Epithelial cell of esophagus (primary cell): ENCODE measurements at regions not wholly inside any gene's neighbourhood (a gene's known extent, or its start where the extent isn't known, plus 50 kb on each side); places are given as distances from the start of the nearest gene placed in this dataset.
A peak's percentile ranks its signal among the peaks of the same experiment; 100 is the strongest.

Source experiments
- DNase-seq: peaks from one replicate; pipeline ENCODE4 v3.0.0; 2010; ENCODE audit warnings: low read depth
- H3K4me3 ChIP-seq: 2 replicates; pipeline ENCODE4 v1.5.1; 2011; ENCODE audit warnings: mild to moderate bottlenecking, low read length, control low read depth
- TF ChIP-seq, protein P1 (sequence below): IDR thresholded peaks from 2 replicates; pipeline ENCODE4 v1.5.1; 2011; ENCODE audit warnings: low read depth, mild to moderate bottlenecking, low read length, control low read depth, inconsistent platforms; ENCODE audit not compliant: insufficient read depth; ENCODE audit errors: missing control alignments

GRCh38 chr13:33723365-33723764 lies 94.6 kb upstream of the RFC3 start:
- no peak for DNase-seq
- H3K4me3 ChIP-seq, result no peak overlapping the region
- TF ChIP-seq, protein P1, sequence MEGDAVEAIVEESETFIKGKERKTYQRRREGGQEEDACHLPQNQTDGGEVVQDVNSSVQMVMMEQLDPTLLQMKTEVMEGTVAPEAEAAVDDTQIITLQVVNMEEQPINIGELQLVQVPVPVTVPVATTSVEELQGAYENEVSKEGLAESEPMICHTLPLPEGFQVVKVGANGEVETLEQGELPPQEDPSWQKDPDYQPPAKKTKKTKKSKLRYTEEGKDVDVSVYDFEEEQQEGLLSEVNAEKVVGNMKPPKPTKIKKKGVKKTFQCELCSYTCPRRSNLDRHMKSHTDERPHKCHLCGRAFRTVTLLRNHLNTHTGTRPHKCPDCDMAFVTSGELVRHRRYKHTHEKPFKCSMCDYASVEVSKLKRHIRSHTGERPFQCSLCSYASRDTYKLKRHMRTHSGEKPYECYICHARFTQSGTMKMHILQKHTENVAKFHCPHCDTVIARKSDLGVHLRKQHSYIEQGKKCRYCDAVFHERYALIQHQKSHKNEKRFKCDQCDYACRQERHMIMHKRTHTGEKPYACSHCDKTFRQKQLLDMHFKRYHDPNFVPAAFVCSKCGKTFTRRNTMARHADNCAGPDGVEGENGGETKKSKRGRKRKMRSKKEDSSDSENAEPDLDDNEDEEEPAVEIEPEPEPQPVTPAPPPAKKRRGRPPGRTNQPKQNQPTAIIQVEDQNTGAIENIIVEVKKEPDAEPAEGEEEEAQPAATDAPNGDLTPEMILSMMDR, result no peak

DNA sequence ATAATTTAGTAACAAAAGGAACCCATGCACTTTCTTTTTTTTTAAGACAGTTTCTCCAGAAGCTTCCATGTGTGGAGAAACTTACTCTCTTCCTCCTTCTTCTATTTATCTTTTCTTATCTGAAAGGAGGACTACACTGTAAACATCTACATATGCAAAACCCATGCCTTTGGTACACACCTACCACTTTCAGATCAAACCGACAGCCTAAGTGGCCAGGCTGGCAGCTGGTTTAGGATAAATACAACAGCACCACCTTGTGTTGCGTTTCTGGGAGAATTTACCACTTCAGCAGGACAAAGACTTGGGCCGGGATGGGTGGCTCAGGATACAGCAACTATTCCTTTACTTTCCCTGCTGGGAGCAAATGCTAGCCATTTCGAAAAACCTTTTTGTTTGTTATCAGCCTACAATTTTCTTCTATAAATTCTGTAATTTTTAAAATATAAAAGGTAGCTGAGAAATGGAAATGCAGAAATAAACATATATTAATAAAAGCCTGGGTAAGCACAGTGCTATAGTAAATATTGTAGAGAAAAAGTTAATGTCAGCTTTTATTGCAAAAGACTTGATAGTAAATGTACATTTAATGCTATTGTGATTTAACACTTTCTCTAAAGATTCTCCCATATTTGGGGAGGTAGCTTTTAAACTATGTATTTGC lies 94.0 kb upstream of the RFC3 start:
- no peak overlapping the region for H3K4me3 ChIP-seq
- TF ChIP-seq, protein P1, result peak; percentile 79
- DNase-seq, result peak; percentile 91

- no peak overlapping the region for H3K4me3 ChIP-seq
- DNase-seq, result no peak
- TF ChIP-seq, protein P1, result no peak
Observed at GRCh38 chr13:33725340-33725739, 92.6 kb upstream of the RFC3 start.

DNA sequence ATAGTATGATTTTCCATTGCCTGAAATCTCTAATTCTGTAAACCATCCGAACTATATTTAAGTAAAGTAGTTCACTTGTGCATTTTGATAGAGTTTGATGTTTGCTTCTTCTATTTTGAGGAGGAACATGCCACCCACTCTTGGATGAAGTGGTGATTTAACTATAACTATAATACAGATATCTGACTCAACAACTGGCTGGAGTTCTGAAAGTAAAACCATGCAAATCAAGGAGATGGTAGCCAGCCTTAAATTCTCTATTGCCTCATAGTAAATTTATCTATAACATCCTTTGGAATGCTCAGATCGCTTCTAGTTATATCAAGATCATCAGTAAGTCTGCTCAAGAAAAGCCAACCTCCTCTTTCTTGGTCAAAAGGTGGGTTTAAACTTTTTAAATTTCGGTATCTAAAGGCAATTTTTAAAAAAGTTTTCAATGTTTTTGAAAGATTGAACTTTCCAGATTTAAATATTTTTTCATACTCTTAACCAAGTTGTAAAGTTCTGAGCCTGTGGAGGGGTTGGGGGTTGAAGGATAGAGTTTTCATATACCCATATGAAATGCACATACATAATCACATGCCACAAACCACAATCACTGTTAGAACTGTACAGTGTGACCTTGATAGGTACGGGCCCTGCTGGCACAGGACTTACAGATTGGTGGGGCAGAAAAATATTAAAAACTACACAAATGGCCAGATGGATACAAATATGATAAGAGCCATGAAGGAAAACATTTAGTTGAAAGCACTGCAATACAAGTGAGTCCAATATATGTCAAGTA lies 90.5 kb upstream of the RFC3 start:
- H3K4me3 ChIP-seq, result no peak overlapping the region
- DNase-seq, result no peak
- TF ChIP-seq, protein P1, result no peak

- H3K4me3 ChIP-seq, result no peak overlapping the region
- TF ChIP-seq, protein P1, result no peak
- DNase-seq, result peak; percentile 63
Observed at GRCh38 chr13:33728271-33729037, 89.5 kb upstream of the RFC3 start.

DNA sequence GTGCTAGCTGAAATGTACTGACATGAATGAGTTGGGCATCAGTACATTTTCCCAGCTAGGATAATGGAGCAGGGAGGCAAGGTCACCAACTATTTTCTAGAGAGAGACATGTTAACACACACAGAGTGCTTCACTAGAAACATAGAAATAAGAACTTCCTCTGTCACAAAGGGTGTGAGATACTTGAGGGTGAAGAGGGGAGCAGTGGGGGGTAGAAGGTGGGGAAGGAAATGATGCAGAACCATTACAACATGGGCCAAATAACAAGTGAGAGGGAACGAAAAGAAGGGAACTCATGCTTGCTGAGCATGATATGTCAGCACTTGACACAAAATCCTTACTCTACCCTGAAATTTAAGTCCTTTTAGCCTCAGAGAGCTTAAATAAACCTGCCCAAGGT lies 87.8 kb upstream of the RFC3 start:
- no peak overlapping the region for H3K4me3 ChIP-seq
- TF ChIP-seq, protein P1, result no peak
- DNase-seq, result no peak
